ENCODE measurements at regions not wholly inside any gene's neighbourhood (a gene's known extent, or its start where the extent isn't known, plus 50 kb on each side); places are given as distances from the start of the nearest gene placed in this dataset.

GRCh38 chr9:1698991-1699390 is 316.2 kb upstream of the SMARCA2 start:
- no peak for TF ChIP-seq CTCF (conservative IDR thresholded peaks at IDR 0.05; ENCODE audit: low read length)
- TF ChIP-seq EZH2phosphoT487 (IDR thresholded peaks at IDR 0.05; ENCODE audit: borderline replicate concordance, low read depth, low read length), result no peak

Data from OCI-LY7 (cell line).